ENCODE measurements at regions not wholly inside any gene's neighbourhood (a gene's known extent, or its start where the extent isn't known, plus 50 kb on each side); places are given as distances from the start of the nearest gene placed in this dataset.

GRCh38 chr4:32564626-32565025 is 1844.5 kb downstream of the PCDH7 start:
- H2AFZ ChIP-seq (ENCODE audit: low read depth, low read length, poor library complexity, severe bottlenecking), result no peak overlapping the region
- no peak overlapping the region for H3K9ac ChIP-seq (ENCODE audit: low read length)
- H4K20me1 ChIP-seq (ENCODE audit: insufficient read depth), result no peaks in the 10 kb centered on the region
- no peaks in the 10 kb centered on the region for H3K27me3 ChIP-seq (ENCODE audit: insufficient read depth, low read length)
- no peak for ATAC-seq
- POLR2A ChIA-PET, result no interaction called here
- no peaks in the 10 kb centered on the region for H3K9me3 ChIP-seq (ENCODE audit: control insufficient read depth in 1 of 2, insufficient read depth in 1 of 2, low read depth in 1 of 2, low read length in 2 of 2)
- no peaks in the 10 kb centered on the region for H3K79me2 ChIP-seq (ENCODE audit: insufficient read depth, low read length)
- DNase-seq (ENCODE audit: low read depth, low spot score), result no peak
- no peaks in the 10 kb centered on the region for H3K9me2 ChIP-seq (ENCODE audit: insufficient read depth)
- no peaks in the 10 kb centered on the region for H3K36me3 ChIP-seq (ENCODE audit: control insufficient read depth in 1 of 2, insufficient read depth in 2 of 2, low read length in 2 of 2)
- H3K4me3 ChIP-seq (replicated peaks in 1 of 2; ENCODE audit: low read depth in 1 of 2, low read length in 2 of 2), result no peak overlapping the region
- no TSS peak for BruUV-seq (replicated peaks)
- H3K27ac ChIP-seq (ENCODE audit: low read depth, low read length), result no peak overlapping the region
- no peak overlapping the region for H3K4me2 ChIP-seq (ENCODE audit: low read length)
- RAD21 ChIA-PET (ENCODE audit: low non-redundant PET in 1 of 2, low total read pairs in 2 of 2, uncharacterized antibody in 2 of 2, unreplicated experiment in 2 of 2), result no interaction called here
- TF ChIP-seq EZH2 (IDR thresholded peaks at IDR 0.05) (no peak), FOSL1 (IDR thresholded peaks at IDR 0.05; ENCODE audit: low read depth) (no peak), MAX (IDR thresholded peaks at IDR 0.05) (no peak), CBX3 (IDR thresholded peaks at IDR 0.05; ENCODE audit: low read depth) (no peak), POLR2A (IDR thresholded peaks at IDR 0.05; ENCODE audit: borderline replicate concordance, extremely low read depth, insufficient read depth, insufficient read length) (no peak), ELF1 (IDR thresholded peaks at IDR 0.05; ENCODE audit: borderline replicate concordance, low read depth) (no peak), ZNF274 (IDR thresholded peaks at IDR 0.05; ENCODE audit: low read depth, low read length) (no peak), SIN3A (IDR thresholded peaks at IDR 0.05; ENCODE audit: low read depth) (no peak), TCF7L2 (IDR thresholded peaks at IDR 0.05; ENCODE audit: borderline replicate concordance, extremely low read depth, insufficient read depth, insufficient read length) (no peak), ATF3 (IDR thresholded peaks at IDR 0.05) (no peak), ZBTB33 (IDR thresholded peaks at IDR 0.05; ENCODE audit: extremely low read depth, insufficient replicate concordance, low read length) (no peak), JUND (IDR thresholded peaks at IDR 0.05) (no peak), SP1 (IDR thresholded peaks at IDR 0.05; ENCODE audit: low read depth) (no peak), YY1 (IDR thresholded peaks at IDR 0.05; ENCODE audit: extremely low read depth, insufficient replicate concordance, low read depth, low read length) (no peak), POLR2AphosphoS5 (IDR thresholded peaks at IDR 0.05; ENCODE audit: low read depth, low read length) (no peak), SRF (IDR thresholded peaks at IDR 0.05; ENCODE audit: low read depth) (no peak), CEBPB (IDR thresholded peaks at IDR 0.05; ENCODE audit: low read depth) (no peak), ZFX (IDR thresholded peaks at IDR 0.05) (no peak), EZH2phosphoT487 (IDR thresholded peaks at IDR 0.05; ENCODE audit: borderline replicate concordance) (no peak)
- TF ChIP-seq, protein P1, sequence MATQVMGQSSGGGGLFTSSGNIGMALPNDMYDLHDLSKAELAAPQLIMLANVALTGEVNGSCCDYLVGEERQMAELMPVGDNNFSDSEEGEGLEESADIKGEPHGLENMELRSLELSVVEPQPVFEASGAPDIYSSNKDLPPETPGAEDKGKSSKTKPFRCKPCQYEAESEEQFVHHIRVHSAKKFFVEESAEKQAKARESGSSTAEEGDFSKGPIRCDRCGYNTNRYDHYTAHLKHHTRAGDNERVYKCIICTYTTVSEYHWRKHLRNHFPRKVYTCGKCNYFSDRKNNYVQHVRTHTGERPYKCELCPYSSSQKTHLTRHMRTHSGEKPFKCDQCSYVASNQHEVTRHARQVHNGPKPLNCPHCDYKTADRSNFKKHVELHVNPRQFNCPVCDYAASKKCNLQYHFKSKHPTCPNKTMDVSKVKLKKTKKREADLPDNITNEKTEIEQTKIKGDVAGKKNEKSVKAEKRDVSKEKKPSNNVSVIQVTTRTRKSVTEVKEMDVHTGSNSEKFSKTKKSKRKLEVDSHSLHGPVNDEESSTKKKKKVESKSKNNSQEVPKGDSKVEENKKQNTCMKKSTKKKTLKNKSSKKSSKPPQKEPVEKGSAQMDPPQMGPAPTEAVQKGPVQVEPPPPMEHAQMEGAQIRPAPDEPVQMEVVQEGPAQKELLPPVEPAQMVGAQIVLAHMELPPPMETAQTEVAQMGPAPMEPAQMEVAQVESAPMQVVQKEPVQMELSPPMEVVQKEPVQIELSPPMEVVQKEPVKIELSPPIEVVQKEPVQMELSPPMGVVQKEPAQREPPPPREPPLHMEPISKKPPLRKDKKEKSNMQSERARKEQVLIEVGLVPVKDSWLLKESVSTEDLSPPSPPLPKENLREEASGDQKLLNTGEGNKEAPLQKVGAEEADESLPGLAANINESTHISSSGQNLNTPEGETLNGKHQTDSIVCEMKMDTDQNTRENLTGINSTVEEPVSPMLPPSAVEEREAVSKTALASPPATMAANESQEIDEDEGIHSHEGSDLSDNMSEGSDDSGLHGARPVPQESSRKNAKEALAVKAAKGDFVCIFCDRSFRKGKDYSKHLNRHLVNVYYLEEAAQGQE (IDR thresholded peaks at IDR 0.05; ENCODE audit: low read depth), result no peak
- intact Hi-C loops (cut with micrococcal nuclease), result no loop called here
- peaks cover 0 to 5% of the 10 kb centered on the region in 2 experiments; a peak in 1 of 4 replicates for H3K4me1 ChIP-seq (ENCODE audit: control insufficient read depth in 1 of 2, insufficient read depth in 2 of 2, low read length in 2 of 2)
- CTCF ChIA-PET, result no interaction called here

Data from HCT116 (cell line).